ENCODE measurements at regions not wholly inside any gene's neighbourhood (a gene's known extent, or its start where the extent isn't known, plus 50 kb on each side); places are given as distances from the start of the nearest gene placed in this dataset.
"Not testable (repeated sequence)": the region's sequence is repeated elsewhere in the genome, so short reads cannot be mapped to it uniquely, and the experiment has no call there.

GRCh38 chr6:121549736-121550135 is 114.3 kb downstream of the GJA1 start:
- Histone ChIP-seq H3K9me3 (ENCODE audit: control insufficient read depth, low read length) (no peaks in the 10 kb centered on the region), H3K9ac (ENCODE audit: low read length) (no peak overlapping the region), H3K27me3 (replicated peaks; ENCODE audit: control insufficient read depth, insufficient read depth, low read length) (no peaks in the 10 kb centered on the region), H3K4me1 (ENCODE audit: control insufficient read depth, insufficient read depth, low read length) (peaks cover 31% of the 10 kb centered on the region), H3K4me3 (ENCODE audit: low read length) (no peak overlapping the region), H3K36me3 (ENCODE audit: control insufficient read depth, insufficient read depth, low read length, severe bottlenecking) (no peaks in the 10 kb centered on the region)
- DNase-seq (ENCODE audit: low read depth), result peak; percentile 83

- Histone ChIP-seq H3K4me1 (ENCODE audit: control insufficient read depth, insufficient read depth, low read length) (peaks cover 29% of the 10 kb centered on the region), H3K9ac (ENCODE audit: low read length) (no peak overlapping the region), H3K4me3 (ENCODE audit: low read length) (no peak overlapping the region), H3K36me3 (ENCODE audit: control insufficient read depth, insufficient read depth, low read length, severe bottlenecking) (no peaks in the 10 kb centered on the region), H3K9me3 (ENCODE audit: control insufficient read depth, low read length) (no peaks in the 10 kb centered on the region), H3K27me3 (replicated peaks; ENCODE audit: control insufficient read depth, insufficient read depth, low read length) (no peaks in the 10 kb centered on the region)
- DNase-seq (ENCODE audit: low read depth), result peak; percentile 4
These were observed 115.1 kb downstream of the GJA1 start for GRCh38 chr6:121550491-121551010.

- no peaks in the 10 kb centered on the region for H3K36me3 ChIP-seq (ENCODE audit: control insufficient read depth, insufficient read depth, low read length, severe bottlenecking)
- H3K4me3 ChIP-seq (ENCODE audit: low read length), result no peak overlapping the region
- no peak for DNase-seq (ENCODE audit: low read depth)
- H3K9me3 ChIP-seq (ENCODE audit: control insufficient read depth, low read length), result no peaks in the 10 kb centered on the region
- peaks cover 6% of the 10 kb centered on the region for H3K4me1 ChIP-seq (ENCODE audit: control insufficient read depth, insufficient read depth, low read length)
- no peaks in the 10 kb centered on the region for H3K27me3 ChIP-seq (replicated peaks; ENCODE audit: control insufficient read depth, insufficient read depth, low read length)
- no peak overlapping the region for H3K9ac ChIP-seq (ENCODE audit: low read length)
These were observed 119.8 kb downstream of the GJA1 start for GRCh38 chr6:121555201-121555600.

- not testable (repeated sequence) for H3K4me1 ChIP-seq (ENCODE audit: control insufficient read depth, insufficient read depth, low read length); H3K4me3 ChIP-seq (ENCODE audit: low read length); H3K36me3 ChIP-seq (ENCODE audit: control insufficient read depth, insufficient read depth, low read length, severe bottlenecking); DNase-seq (ENCODE audit: low read depth); H3K9ac ChIP-seq (ENCODE audit: low read length); H3K27me3 ChIP-seq (replicated peaks; ENCODE audit: control insufficient read depth, insufficient read depth, low read length); H3K9me3 ChIP-seq (ENCODE audit: control insufficient read depth, low read length)
These were observed 120.7 kb downstream of the GJA1 start for GRCh38 chr6:121556149-121556548.

- DNase-seq (ENCODE audit: low read depth), result no peak
- H3K9ac ChIP-seq (ENCODE audit: low read length), result no peak overlapping the region
- H3K36me3 ChIP-seq (ENCODE audit: control insufficient read depth, insufficient read depth, low read length, severe bottlenecking), result no peaks in the 10 kb centered on the region
- no peaks in the 10 kb centered on the region for H3K9me3 ChIP-seq (ENCODE audit: control insufficient read depth, low read length)
- no peaks in the 10 kb centered on the region for H3K27me3 ChIP-seq (replicated peaks; ENCODE audit: control insufficient read depth, insufficient read depth, low read length)
- H3K4me3 ChIP-seq (ENCODE audit: low read length), result no peak overlapping the region
- no peaks in the 10 kb centered on the region for H3K4me1 ChIP-seq (ENCODE audit: control insufficient read depth, insufficient read depth, low read length)
These were observed 121.9 kb downstream of the GJA1 start for GRCh38 chr6:121557146-121557940.

- Histone ChIP-seq H3K9me3 (ENCODE audit: control insufficient read depth, low read length) (peaks cover 10% of the 10 kb centered on the region), H3K4me3 (ENCODE audit: low read length) (no peak overlapping the region), H3K27me3 (replicated peaks; ENCODE audit: control insufficient read depth, insufficient read depth, low read length) (no peaks in the 10 kb centered on the region), H3K36me3 (ENCODE audit: control insufficient read depth, insufficient read depth, low read length, severe bottlenecking) (no peaks in the 10 kb centered on the region), H3K4me1 (ENCODE audit: control insufficient read depth, insufficient read depth, low read length) (no peaks in the 10 kb centered on the region), H3K9ac (ENCODE audit: low read length) (no peak overlapping the region)
- DNase-seq (ENCODE audit: low read depth), result no peak
These were observed 124.3 kb downstream of the GJA1 start for GRCh38 chr6:121559611-121560269.

GRCh38 chr6:121560476-121560875 is 125.0 kb downstream of the GJA1 start:
- no peak overlapping the region for H3K4me3 ChIP-seq (ENCODE audit: low read length)
- peaks cover 15% of the 10 kb centered on the region for H3K9me3 ChIP-seq (ENCODE audit: control insufficient read depth, low read length)
- no peaks in the 10 kb centered on the region for H3K36me3 ChIP-seq (ENCODE audit: control insufficient read depth, insufficient read depth, low read length, severe bottlenecking)
- H3K27me3 ChIP-seq (replicated peaks; ENCODE audit: control insufficient read depth, insufficient read depth, low read length), result no peaks in the 10 kb centered on the region
- no peak overlapping the region for H3K9ac ChIP-seq (ENCODE audit: low read length)
- no peaks in the 10 kb centered on the region for H3K4me1 ChIP-seq (ENCODE audit: control insufficient read depth, insufficient read depth, low read length)
- DNase-seq (ENCODE audit: low read depth), result no peak

GRCh38 chr6:121563286-121563685 is 127.8 kb downstream of the GJA1 start:
- Histone ChIP-seq H3K36me3 (ENCODE audit: control insufficient read depth, insufficient read depth, low read length, severe bottlenecking) (no peaks in the 10 kb centered on the region), H3K27me3 (replicated peaks; ENCODE audit: control insufficient read depth, insufficient read depth, low read length) (no peaks in the 10 kb centered on the region), H3K4me1 (ENCODE audit: control insufficient read depth, insufficient read depth, low read length) (no peaks in the 10 kb centered on the region), H3K4me3 (ENCODE audit: low read length) (no peak overlapping the region), H3K9ac (ENCODE audit: low read length) (no peak overlapping the region), H3K9me3 (ENCODE audit: control insufficient read depth, low read length) (peaks cover 15% of the 10 kb centered on the region)
- no peak for DNase-seq (ENCODE audit: low read depth)

- Histone ChIP-seq H3K4me3 (ENCODE audit: low read length) (peak overlapping the region; percentile 15), H3K9me3 (ENCODE audit: control insufficient read depth, low read length) (peaks cover 15% of the 10 kb centered on the region)
- not testable (repeated sequence) for H3K4me1 ChIP-seq (ENCODE audit: control insufficient read depth, insufficient read depth, low read length); H3K36me3 ChIP-seq (ENCODE audit: control insufficient read depth, insufficient read depth, low read length, severe bottlenecking); H3K27me3 ChIP-seq (replicated peaks; ENCODE audit: control insufficient read depth, insufficient read depth, low read length); H3K9ac ChIP-seq (ENCODE audit: low read length); DNase-seq (ENCODE audit: low read depth)
These were observed 129.1 kb downstream of the GJA1 start for GRCh38 chr6:121564529-121564928.

GRCh38 chr6:121571455-121571854 is 136.0 kb downstream of the GJA1 start:
- Histone ChIP-seq H3K9ac (ENCODE audit: low read length) (no peak overlapping the region), H3K9me3 (ENCODE audit: control insufficient read depth, low read length) (no peaks in the 10 kb centered on the region), H3K36me3 (ENCODE audit: control insufficient read depth, insufficient read depth, low read length, severe bottlenecking) (no peaks in the 10 kb centered on the region), H3K4me3 (ENCODE audit: low read length) (no peak overlapping the region), H3K27me3 (replicated peaks; ENCODE audit: control insufficient read depth, insufficient read depth, low read length) (no peaks in the 10 kb centered on the region), H3K4me1 (ENCODE audit: control insufficient read depth, insufficient read depth, low read length) (peaks cover 22% of the 10 kb centered on the region)
- DNase-seq (ENCODE audit: low read depth), result no peak

GRCh38 chr6:121573481-121573880 is 138.0 kb downstream of the GJA1 start:
- Histone ChIP-seq H3K36me3 (ENCODE audit: control insufficient read depth, insufficient read depth, low read length, severe bottlenecking) (no peaks in the 10 kb centered on the region), H3K9ac (ENCODE audit: low read length) (no peak overlapping the region), H3K4me3 (ENCODE audit: low read length) (no peak overlapping the region), H3K9me3 (ENCODE audit: control insufficient read depth, low read length) (no peaks in the 10 kb centered on the region), H3K4me1 (ENCODE audit: control insufficient read depth, insufficient read depth, low read length) (peaks cover 22% of the 10 kb centered on the region), H3K27me3 (replicated peaks; ENCODE audit: control insufficient read depth, insufficient read depth, low read length) (no peaks in the 10 kb centered on the region)
- no peak for DNase-seq (ENCODE audit: low read depth)
